GM21723 (cell line): ENCODE measurements at regions not wholly inside any gene's neighbourhood (a gene's known extent, or its start where the extent isn't known, plus 50 kb on each side); places are given as distances from the start of the nearest gene placed in this dataset.

ENCODE experiments used
- ATAC-seq: cut with Tn5 transposase; IDR thresholded peaks from one replicate; pipeline ENCODE4 v1.9.1; 2021; ENCODE audit warnings: mild to moderate bottlenecking, moderate library complexity; ENCODE audit not compliant: unreplicated experiment

GRCh38 chr22:47375621-47376321, 613.3 kb downstream of the TBC1D22A start:
- ATAC-seq, result no peak

GRCh38 chr22:47374901-47375575, 612.6 kb downstream of the TBC1D22A start:
- no peak for ATAC-seq

- no peak for ATAC-seq
These were observed 611.9 kb downstream of the TBC1D22A start for GRCh38 chr22:47374273-47374771.

GRCh38 chr22:47373648-47374272, 611.3 kb downstream of the TBC1D22A start:
- ATAC-seq, result no peak

GRCh38 chr22:47372596-47373385, 610.3 kb downstream of the TBC1D22A start:
- ATAC-seq, result no peak

- no peak for ATAC-seq
These were observed 609.7 kb downstream of the TBC1D22A start for GRCh38 chr22:47372111-47372581.

- no peak for ATAC-seq
These were observed 609.0 kb downstream of the TBC1D22A start for GRCh38 chr22:47371263-47372090.

- no peak for ATAC-seq
These were observed 608.2 kb downstream of the TBC1D22A start for GRCh38 chr22:47370448-47371262.

GRCh38 chr22:47369431-47370015, 607.1 kb downstream of the TBC1D22A start:
- no peak for ATAC-seq

- no peak for ATAC-seq
These were observed 606.6 kb downstream of the TBC1D22A start for GRCh38 chr22:47369020-47369419.

- ATAC-seq, result no peak
These were observed 605.8 kb downstream of the TBC1D22A start for GRCh38 chr22:47367993-47368945.

GRCh38 chr22:47367107-47367690, 604.7 kb downstream of the TBC1D22A start:
- no peak for ATAC-seq

GRCh38 chr22:47366026-47366767, 603.7 kb downstream of the TBC1D22A start:
- ATAC-seq, result no peak

GRCh38 chr22:47361247-47361646, 598.8 kb downstream of the TBC1D22A start:
- ATAC-seq, result no peak

- no peak for ATAC-seq
These were observed 595.0 kb downstream of the TBC1D22A start for GRCh38 chr22:47357493-47357892.

- ATAC-seq, result no peak
These were observed 594.6 kb downstream of the TBC1D22A start for GRCh38 chr22:47357086-47357485.
